GM19455 (cell line): ENCODE measurements at regions not wholly inside any gene's neighbourhood (a gene's known extent, or its start where the extent isn't known, plus 50 kb on each side); places are given as distances from the start of the nearest gene placed in this dataset.

Source experiments
- ATAC-seq: cut with Tn5 transposase; IDR thresholded peaks from one replicate; pipeline ENCODE4 v1.9.1; 2021; ENCODE audit not compliant: unreplicated experiment

DNA sequence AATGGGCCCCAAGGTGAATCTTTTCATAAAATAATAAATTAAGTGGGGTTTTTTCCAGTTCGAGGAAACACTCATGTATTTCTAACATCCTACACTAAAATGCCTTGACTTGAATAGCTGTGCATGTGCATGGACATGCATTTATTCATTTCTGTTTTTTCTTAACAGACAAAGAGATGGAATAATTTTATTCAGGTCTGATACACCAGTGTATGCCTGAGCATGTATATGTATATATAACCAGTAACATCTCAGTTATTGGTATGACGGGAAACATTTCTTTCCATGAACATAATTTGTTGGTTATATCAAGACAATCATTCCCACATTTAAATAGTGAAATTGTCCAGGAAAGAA lies 468.7 kb upstream of the TNP1 start:
- ATAC-seq, result no peak

DNA sequence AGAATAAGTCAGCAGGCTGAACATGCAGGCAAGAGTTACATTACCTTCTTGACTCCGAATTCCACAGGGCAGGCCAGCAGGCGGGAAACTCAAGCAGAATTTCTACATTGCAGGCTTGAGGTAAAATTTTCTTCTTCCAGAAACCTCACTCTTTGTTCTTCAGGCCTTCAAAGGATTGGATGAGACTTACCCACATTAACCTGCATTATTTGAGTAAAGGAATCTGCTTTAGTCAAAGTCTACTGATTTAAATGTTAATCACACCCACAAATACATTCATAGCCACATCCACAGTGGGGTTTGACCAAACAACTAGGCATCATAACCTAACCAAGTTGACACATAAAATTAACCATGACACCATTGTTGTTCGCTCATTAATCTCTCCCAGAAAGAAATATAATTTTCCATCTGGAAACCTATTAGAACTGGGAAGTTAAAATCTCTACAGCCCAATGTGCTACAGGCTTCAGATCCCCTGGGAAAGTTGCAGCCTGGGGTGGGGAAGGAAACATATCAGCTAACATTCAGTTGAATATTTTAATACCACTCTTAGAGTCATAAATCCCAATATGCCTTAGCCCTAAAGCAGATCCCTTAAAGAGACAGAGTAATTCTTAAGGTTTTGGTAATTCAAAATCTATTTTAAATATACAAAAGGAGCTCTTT lies 468.2 kb upstream of the TNP1 start:
- no peak for ATAC-seq

DNA sequence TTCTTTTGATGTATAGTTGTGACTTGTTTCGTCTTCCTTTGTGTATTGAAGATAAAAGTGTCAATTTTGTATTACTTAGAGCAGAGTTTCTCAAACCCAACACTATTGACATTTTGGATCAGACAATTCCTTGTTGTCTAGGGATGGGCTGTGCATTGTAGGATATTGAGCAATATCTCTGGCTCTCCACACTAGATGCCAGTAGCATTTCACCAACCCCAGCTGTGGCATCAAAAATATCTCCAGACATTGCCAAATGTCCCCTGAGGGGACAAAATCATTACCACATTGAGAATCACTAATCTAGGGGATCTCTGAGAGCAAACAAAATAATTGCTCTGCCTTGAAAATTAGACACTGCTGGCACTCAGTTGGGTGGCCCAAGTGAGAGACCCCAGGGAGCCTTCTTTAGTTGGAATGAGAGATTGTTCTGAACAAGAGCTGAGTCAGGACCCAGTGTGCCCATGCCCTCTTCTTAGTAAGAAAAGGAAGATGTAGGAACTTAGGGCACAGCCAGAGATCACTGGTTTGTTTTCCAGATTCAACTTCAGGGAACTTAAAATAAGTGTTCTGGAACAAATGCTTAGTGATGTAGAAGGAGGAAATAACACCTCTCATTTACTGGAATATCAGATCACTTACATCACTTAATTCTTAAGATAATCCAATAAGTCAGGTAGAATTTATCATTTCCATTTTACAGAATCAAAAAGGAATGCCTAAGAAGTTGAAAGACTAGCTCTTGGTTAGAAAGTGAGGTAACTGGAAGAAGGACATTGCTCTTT lies 466.6 kb upstream of the TNP1 start:
- ATAC-seq, result no peak

DNA sequence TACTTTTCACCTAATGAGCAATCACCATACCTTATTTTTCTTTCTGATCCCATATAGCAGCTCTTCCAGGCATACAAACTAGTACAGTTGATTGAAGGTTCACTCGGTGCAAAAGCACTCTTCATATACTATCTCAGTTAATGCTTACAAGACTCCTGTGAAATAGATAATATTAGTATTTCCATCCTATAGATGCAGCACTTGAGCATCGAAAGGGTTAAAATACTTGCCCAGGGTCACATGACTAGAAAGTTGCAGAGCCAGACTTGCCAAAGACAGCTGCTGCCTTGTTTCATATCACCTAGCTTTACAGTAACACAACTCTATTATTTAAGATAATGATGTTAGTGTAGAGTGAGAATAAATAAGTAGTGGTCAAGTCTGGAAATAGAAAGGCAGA lies 466.0 kb upstream of the TNP1 start:
- ATAC-seq, result no peak

DNA sequence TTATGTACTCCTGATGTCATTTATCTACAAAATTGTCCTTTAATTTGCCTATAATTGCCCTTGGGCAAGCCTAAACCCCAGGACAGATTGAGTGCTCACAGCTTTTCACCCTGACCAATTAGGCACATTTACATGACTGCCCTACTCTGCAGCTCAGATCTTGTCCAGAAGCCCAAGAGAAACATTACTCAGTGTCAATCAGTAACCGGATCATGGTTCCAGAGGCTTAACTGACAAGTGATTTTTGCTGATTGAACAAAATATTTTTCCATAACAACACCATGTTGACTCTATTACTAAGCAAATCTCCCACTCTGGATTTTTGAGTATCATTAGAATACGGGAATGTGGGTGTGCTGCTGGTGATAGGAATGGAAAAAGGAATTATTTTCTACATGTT lies 465.4 kb upstream of the TNP1 start:
- ATAC-seq, result no peak

DNA sequence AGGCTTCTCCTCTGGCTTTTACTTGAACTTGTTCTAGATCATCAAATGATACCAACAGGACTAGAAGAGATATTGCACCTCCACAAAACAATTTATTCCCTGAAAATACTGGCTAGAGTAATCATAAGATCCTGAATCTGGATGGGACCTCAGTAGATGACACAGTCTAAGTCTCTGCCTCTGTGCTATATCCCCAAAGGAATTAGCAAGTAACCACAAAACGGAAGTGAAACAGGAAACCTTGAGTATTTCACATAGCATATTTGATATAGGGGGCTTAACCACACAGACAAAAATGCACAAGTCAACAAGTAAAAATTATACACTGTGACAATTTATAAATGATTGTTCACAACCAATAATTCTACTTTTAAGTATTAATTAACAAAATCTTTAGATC lies 456.9 kb upstream of the TNP1 start:
- ATAC-seq, result no peak

DNA sequence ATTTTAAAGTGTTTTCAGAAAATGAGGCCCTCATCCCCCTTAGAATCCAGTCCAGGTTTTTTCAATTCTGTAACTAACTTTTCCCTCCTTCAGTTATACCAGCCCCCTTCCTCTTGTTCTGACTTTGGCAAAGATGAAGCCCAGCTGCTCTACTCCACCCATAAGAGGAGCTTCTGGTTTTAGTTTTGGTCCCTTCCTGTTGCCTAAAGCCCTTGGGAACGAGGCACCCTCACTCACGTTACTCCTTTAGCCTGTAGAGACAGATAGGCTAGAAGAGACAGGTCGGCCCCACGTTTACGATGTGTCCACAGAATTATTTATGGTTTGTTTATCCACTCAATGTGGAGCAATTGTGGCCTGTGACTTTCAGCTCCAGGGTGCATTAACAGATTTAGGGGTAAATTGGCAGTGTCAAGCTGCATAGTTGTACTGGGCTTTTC lies 454.2 kb upstream of the TNP1 start:
- ATAC-seq, result no peak

DNA sequence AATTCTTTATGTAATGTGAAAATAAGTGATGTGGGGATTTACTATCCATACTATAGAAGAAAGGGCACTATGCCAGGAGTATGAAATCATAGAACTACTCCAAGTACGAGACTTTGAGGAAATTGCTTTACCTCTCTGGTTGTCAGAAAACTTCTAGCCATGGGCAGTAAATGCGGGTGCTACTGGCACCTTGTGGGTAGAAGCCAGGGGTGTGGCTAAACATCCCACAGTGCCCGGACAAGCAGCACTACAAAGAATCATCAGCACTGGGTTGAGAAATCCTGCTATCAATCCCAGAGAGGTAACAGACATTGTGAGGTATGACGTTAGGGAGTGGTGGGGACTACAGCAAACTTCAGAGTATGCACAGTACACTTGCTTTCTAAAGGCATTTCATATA lies 453.5 kb upstream of the TNP1 start:
- ATAC-seq, result no peak

DNA sequence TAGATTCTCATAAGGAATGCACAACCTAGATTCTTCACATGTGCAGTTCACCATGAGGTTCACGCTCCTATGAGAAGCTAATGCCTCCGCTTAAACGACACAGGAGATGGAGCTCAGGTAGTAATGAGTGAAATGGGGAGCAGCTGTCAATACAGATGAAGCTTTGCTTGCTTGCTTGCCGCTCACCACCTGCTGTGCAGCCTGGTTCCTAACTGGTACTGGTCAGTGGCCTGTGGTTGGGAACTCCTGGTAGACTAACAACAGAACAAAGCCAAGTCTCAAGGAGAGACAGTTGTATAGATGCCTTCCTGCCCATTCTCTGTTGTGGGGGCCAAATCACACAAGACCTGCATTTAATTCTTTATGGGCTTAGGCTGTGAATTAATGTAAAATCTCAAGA lies 449.2 kb upstream of the TNP1 start:
- ATAC-seq, result no peak

DNA sequence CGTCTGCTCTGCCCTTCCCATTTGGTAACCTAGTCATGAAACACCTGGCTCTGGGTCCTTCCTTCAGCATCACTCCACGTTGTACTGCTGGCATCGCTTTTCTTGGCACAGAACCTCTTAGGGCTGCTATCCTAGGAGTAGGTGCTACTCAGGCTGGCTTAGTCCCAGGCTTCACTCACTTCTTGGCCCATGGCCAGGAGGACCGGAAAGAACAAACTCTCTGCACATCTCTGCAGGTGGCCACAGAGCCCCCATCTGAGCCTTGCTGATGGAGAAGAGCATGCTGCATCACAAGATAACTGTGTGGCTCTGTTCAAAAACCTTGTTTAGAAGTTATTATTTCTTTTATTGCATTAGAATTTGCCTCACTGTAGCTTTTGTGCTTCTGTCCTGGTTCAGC lies 447.2 kb upstream of the TNP1 start:
- no peak for ATAC-seq

DNA sequence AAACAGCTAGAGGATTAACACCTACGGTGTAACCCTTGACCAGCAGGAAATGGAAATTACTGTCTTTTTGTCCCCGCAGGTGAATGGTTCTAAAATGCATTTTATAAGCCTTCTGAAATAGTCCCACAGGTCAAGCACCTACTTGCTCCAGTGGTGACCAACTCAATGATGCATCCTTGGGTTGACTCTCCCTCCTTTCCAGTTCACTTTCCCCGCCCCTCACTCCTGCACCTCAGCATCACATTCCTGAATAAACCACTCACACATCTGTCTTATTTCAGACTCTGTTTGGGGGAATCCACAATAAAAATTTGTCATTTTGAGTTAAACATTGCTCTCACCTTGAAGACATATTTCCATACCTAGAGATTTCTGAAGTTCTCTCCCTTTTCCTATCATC lies 446.0 kb upstream of the TNP1 start:
- ATAC-seq, result no peak

DNA sequence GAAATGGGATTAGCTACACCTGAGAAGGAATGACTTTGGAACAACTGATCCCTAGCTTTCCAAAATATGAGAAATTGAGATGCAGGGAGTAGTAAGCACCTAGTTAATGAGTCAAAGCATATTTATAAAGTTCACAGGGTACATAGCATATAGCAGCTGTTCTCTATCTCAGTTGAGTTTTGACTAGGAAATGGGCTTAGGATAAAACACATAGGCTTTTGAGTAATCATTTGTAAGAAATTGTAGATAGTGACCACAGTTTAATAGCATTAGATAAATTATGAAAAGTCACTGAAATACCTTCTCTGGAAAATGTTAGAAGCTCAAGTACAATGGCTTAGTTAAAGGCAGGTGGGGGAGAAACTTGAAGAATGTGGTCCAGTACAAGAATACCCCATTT lies 444.7 kb upstream of the TNP1 start:
- no peak for ATAC-seq

DNA sequence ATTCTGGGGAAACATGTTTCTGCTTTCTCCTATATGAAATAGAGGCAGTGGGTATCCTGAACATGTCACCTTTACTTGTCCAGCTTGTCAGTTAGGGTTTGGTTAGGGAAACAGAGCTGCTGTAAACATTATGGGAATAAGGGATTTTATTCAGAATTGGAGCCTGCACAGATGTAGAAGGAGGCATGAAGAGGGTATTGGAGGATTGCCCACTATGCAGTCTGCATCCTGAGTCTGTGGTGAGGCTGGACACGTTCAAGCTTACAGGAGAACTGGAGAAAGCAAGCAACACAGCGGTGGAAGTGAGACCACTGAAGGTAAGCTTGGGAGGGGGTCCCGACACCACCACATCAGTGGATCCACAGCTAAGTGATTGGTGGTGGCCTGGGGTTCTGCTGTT lies 443.0 kb upstream of the TNP1 start:
- ATAC-seq, result no peak

DNA sequence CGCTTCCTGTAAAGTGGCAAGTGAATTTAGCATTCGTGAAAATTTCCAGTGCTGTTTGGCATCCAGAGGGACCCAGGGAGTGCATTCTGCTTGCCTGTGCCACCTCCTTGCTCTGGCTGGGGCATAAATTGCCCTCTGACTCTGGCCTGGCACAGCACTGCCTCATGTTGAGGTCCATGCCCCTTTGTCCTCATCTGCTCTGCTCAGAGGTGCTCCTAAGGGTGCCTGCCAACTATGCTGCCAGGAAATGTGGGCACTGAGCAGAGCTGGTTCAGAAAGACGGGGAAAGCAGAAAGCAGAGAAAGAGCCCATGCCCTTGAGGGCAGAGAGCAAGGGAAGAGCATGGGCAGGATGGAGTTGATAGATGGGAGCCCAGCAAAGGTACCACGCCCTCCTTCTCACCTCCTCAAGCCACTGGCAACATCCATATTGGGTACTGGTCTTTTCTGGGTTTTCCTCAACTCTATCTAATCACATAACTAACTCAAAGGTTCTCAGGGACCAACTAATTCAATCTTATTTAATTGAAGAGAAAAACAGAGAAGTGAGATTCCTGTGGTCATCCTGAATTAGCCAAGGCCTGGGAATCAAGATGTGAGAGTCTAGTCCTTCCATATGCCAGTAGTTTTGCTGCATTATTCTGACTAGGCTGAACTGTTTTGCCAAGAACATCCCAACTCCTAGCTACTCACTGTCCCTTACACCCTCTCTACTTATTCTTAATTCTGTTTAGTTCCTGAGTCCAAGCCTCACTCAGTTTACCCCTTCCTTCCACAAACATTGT lies 441.5 kb upstream of the TNP1 start:
- ATAC-seq, result no peak

DNA sequence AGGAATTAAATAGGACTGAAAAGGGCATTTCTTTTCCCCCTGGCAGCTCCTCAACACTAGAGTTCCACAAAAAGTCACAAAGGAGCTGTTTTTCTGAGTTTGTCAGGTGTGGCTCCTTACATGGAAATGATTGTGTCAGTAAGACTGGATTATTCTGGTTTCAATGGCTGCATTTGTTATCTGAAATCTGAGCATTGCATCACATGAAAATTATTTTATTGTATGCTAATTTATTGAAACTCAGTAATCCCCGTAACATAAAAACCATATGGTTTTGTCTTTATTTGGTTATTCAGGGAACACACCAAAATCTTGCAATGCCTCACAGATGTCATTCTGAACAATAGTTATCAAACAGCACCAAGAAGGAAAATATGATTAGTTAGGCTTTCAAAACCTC lies 439.7 kb upstream of the TNP1 start:
- no peak for ATAC-seq

DNA sequence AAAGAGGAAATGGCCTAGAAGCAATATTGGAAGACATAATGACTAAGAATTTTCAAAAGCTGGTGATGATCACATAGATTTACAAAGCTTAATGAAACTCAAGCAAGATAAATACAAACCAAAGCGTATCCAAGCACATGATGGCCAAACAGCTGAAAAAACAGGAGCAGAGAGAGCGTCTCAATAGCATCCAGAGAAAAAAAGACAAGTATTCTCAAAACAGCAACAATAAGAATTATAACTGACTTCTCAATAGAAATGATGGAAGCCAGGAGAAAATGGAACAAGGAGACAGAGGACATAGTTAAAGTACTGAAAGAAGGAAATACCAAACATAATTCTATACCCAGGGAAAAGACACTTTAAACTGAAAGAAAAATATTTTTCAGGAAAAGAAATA lies 437.2 kb upstream of the TNP1 start:
- no peak for ATAC-seq

DNA sequence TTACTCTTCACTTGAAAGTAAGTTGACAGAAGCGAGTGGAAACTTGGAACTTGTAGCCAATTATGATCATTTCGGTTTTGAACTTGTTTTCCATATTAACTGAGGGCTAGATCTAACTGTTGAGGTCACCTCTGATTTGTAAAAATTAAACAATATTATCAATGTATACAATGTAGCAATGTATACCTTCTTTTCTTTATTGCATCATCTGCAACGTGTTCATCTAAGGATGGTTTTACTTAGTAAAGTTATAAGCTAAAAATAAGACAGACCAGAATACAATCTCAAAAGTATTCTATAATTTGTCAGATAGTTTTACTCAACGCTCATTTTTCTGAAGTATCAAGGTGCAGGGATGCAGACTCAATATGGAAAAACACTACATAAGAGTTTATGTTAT lies 435.0 kb upstream of the TNP1 start:
- no peak for ATAC-seq

DNA sequence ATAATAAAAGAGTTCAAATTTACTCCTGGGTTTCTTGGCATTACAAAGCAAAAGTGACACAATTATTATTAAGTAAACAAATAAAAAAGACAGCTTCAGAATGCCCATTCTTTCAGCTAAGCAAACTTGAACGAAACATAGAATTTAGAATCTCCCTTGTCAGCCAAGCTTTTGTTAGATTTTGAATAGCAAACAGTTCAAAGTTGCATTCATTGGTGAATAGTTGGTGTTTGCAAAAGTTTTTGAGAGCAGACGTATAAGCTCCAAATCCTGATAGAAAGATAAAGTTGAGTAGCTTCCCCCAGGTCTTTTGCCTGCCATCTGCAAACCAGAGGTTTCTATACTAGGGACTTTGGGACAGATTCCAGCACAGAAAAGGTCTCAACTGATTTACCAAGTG lies 434.3 kb upstream of the TNP1 start:
- ATAC-seq, result no peak

DNA sequence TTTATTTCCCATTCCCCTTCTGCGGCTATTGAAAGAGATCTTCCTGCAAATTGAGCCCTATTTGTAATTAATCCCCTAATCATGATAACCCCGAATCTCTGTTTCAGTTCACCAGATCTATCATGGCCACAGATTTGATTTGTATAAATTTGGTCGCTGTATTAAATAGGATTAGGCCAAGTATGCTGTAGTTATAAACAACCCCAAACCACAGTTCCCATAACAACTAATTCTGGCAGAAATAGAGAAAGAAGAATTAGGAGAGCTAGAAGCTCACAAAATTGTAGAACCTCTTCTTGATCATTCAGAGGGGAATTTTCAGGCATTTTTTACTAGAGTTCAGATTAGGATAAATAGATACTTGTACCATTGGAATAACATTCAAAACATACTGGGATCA lies 433.7 kb upstream of the TNP1 start:
- ATAC-seq, result no peak

DNA sequence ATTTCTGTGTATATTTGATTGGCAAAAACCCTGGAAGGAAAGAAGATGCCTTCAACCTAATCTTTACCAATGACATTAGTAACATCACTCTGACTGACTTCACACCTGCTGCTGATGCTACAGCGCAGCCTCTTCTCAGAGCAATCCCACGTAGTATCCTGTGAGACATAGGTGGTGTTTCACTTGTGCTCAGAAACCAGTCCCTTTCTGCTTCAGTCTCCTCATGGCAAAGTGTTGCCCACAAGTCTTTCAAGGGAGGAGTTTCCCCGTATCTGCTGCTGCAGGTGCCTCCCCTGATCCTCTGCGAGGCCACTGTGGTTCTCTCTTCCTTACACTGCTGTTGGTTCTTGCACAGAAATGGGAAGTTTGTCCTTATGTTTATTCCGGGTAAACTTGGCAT lies 433.2 kb upstream of the TNP1 start:
- no peak for ATAC-seq

DNA sequence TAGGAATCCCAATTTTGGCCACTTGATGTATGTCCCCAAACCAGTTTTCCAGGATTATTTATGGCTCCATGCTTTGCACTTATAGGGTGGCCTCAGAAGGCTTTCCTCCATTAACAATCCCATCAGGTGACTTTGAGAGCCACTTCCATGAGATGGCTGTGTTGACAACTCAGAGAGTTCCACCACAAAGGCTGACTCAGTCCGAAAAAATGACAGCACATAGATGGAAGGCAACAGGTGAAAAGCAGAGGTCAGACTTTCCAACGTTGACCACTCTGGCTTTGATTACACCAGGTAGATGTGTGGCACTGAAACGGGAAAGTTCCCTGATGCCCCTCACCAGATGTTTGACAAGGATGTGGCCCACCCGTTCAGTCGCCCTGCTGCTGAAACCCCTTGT lies 431.4 kb upstream of the TNP1 start:
- ATAC-seq, result no peak

DNA sequence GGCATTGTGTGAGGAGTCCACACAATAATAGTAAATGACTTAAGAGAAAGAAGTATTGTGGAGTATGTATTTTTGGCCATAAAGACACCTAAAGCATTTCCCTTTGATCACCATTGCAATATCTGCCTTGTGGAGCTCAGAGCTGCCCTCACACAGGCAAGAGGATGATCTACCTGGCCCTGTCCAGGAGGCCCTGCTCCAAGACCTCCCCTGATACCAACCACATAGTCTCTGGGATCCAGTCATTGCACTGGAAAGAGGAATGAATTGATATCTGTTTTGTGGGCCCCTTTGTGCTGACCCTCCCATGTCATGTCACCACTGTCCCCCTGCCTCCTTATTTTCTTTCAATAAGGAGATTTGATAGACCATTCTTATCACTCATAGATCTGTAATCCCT lies 430.6 kb upstream of the TNP1 start:
- ATAC-seq, result no peak
